HG03575 (cell line): ENCODE measurements at regions not wholly inside any gene's neighbourhood (a gene's known extent, or its start where the extent isn't known, plus 50 kb on each side); places are given as distances from the start of the nearest gene placed in this dataset.

Experiments
- ATAC-seq: cut with Tn5 transposase; IDR thresholded peaks from one replicate; pipeline ENCODE4 v1.9.1; 2021; ENCODE audit not compliant: unreplicated experiment, insufficient number of reproducible peaks, low FRiP score; ENCODE audit errors: extremely low read depth

GRCh38 chr11:95387325-95387724 is 156.3 kb upstream of the SESN3 start:
- no peak for ATAC-seq

- no peak for ATAC-seq
These were observed 154.6 kb upstream of the SESN3 start for GRCh38 chr11:95385577-95385976.

GRCh38 chr11:95379479-95379878 is 148.5 kb upstream of the SESN3 start:
- no peak for ATAC-seq

GRCh38 chr11:95378789-95379188 is 147.8 kb upstream of the SESN3 start:
- ATAC-seq = no peak

DNA sequence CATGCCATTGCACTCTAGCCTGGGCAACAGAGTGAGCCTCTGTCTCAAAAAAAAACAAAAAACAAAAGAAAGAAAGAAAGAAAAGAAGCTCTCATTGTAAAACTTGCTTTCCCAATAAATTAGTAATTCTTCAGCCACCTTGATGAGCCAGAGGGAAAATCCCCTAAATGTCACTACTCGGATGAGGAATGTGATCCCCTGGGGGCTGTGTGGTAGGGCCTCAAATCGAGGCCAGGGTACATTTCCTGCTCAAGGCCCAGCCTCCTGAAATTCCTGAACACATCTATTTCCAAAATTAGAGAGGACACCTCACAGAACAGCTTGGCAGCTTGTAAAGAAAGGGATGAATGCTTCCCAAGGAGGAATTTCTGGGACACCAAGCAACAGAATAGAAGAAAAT is 147.1 kb upstream of the SESN3 start:
- no peak for ATAC-seq

DNA sequence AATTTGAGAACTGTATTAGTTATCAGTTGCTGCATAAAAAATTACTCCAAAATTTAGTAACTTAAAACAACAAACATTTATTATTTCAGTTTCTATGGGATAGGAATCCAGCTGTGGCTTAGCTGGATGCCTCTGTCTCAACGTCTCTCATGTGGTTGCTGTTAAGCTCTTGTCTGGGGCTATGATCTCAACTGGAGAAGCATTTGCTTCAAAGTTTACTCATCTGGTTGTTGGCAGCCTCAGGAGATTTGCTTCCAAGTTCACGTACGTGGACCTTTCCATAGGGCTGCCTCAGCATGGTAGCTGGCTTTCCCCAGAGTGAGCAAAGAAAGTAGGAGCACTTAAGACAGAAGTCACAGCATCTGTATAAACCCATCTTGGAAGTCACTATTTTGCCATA is 144.9 kb upstream of the SESN3 start:
- no peak for ATAC-seq

GRCh38 chr11:95375451-95375850 is 144.4 kb upstream of the SESN3 start:
- no peak for ATAC-seq

DNA sequence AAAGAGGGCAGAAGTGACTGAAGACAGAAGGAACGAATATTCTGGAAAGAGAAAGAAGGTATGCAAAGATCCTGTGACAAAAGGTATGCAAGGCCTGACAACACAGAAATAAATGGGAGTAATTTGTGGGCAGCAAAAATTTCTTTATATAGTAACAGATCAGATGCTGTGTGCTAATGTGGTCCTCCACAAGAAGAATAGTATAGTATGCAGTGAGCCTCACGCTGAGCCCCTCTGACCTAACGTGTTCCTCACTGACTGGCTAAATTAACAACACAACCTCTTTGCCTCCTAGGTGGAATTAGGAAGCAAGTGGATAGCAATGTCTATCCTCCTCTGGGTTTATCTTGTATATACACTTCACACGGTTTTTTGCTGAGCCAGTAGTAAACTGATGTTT is 143.1 kb upstream of the SESN3 start:
- no peak for ATAC-seq

GRCh38 chr11:95373241-95373640 is 142.2 kb upstream of the SESN3 start:
- ATAC-seq = no peak

GRCh38 chr11:95372097-95372656 is 141.2 kb upstream of the SESN3 start:
- ATAC-seq = no peak

DNA sequence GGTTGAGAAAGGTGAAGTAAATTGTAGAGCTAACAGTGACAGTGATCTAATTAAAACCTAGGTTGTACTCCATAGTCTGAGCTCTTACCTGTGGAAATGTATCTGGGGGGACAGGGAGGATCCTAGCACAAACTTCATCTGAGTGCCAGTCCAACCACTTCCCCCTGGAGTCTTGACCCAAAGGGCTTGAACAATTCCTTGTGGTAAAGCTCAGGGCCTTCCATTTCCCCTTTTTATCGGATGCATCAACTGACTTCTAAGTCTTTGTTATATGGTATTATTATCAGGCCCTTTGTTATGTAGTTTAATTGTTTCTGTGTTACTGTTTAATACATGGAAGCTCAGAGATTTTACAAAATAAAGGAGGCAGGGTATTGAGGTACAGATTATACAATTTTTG is 140.2 kb upstream of the SESN3 start:
- ATAC-seq = no peak

GRCh38 chr11:95367726-95368125 is 136.7 kb upstream of the SESN3 start:
- no peak for ATAC-seq

GRCh38 chr11:95365348-95365747 is 134.3 kb upstream of the SESN3 start:
- ATAC-seq = no peak

DNA sequence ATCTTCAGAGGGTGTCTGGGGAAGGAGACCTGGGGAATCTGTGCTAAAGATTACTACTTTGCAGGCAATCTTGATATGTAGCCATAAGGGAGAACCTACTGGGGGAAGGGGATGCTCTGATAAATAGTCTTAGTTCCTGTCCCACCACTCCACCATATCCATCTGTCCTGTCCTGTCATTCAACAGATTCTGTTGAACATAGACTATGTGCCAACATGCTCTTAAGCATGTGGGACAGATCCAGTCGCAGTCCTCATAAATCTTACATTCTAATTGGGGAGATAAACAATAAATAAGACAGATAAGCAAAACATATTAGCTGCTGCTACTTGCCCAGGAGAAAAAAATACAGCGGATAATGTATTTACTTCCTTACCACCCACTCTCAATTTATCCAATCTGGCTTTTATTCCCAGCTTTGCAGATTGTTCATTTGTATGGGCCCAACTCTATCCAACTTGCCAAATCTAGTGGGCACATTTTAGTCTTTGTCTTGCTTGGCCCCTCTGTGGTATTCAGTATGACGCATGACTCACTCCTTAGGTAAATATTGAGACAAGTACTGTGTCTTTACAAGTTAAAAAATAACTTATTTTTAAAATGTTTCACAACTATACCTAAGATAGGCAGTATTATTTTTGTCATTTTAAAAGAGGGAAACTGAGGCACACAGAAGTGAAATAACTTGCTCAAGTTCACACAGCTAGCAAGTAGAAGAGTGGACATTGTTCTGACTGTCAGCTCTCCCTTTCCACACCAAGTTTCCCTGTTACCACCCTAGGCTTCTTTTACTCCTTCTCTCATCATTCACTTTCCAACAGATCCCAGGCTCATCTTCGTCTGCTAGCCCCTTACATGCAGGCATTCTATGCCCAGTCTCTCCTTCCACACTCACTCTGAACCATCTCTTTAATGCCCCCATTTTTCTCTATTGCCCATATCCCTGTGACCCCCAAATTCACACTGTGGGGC is 133.6 kb upstream of the SESN3 start:
- ATAC-seq = no peak

DNA sequence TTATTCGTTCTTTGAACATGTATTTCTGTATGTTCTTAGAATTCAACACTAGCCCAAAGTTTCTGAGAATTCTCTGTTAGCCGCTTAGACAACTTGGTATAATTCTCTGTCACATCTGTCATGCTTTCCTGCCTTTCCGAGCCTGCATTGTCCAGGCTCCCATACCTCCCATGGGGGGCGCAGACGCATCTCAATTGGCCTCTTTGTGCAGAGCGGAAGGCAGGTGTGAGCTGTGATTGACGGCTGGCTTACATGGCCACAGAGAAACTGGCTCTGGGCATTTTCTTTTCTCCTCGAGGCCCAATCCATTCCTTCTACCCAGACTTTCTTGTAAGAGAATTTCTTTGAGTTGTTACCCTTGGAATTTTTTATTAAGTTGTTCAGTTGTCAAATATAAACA is 132.7 kb upstream of the SESN3 start:
- no peak for ATAC-seq

GRCh38 chr11:95363164-95363563 is 132.2 kb upstream of the SESN3 start:
- ATAC-seq = no peak

DNA sequence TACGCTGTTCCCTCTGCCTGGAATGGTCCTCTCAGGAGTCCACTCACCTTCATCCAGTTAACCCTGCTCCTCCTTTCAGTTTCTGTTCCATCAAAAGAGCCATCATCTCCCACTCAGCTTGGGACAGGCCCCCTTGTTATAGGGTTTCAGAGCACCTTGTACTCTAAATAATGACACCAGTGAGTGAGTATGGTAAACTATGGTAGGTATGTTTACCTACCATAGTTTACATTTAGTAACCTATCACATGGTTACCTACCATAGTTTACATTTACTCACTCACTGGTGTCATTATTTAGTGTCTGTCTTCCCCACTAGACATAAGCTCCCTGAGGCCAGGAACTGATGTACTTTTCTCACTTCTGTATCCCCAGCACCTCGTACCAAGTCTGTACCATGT is 130.2 kb upstream of the SESN3 start:
- ATAC-seq = no peak

- ATAC-seq = no peak
These were observed 129.5 kb upstream of the SESN3 start for GRCh38 chr11:95360377-95361075.

DNA sequence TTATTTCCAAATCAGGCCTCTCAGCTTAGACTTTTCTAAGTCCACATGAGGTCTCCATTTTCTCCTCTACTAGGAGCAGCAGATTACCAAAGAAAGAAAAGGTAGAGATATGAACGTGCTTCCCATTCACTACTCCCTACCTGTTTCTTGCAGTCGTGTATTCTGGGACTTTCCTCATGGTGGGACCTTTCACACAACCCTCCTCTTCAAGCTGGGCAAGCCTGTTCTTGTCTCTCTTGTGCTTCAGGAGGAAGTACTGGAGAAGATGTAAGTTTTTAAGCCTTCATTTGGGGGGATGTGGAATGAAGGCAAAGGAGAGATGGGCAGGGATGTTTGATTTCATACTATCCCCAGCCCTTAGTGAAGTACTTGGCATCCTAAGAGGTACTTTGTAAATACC is 128.8 kb upstream of the SESN3 start:
- no peak for ATAC-seq

DNA sequence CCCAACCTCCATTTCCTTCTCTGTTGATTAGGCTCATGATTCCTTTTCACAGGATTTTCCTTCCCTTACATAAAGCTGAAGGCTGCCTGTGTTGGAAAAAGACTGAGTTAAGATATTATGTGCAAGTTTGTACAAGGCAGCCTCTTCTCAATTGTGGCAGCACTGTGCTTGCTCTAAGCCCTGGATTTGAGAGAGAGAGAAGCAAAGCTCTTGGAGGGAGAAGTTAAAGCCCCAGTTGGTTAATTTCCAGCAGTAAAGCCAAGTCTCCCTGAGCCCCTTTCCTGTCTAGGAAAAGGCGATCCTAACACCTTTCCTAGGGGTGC is 128.3 kb upstream of the SESN3 start:
- no peak for ATAC-seq
